ENCODE measurements at regions not wholly inside any gene's neighbourhood (a gene's known extent, or its start where the extent isn't known, plus 50 kb on each side); places are given as distances from the start of the nearest gene placed in this dataset.

DNA sequence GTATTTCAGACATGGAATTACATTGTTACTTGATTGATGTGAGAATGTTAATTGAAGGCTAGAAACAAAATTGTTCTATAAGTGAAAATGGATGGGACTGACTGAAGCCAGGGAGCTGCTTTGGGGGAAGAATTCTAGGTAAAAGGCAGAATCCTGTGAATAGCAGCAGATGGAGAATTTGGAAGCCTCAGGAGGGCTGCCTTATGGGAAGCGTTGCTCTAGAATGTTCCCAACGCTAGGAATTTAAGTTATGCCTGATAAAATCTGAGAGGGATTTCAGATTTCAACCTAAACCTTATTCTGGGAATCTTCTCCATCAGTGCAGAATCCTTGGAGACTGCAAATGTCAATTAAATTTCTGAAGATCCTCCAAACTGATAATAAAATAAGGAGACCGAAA lies 858.2 kb upstream of the FLRT2 start:
- Histone ChIP-seq H3K4me3 (ENCODE audit: low read depth in 2 of 2, low read length in 2 of 2) (no peak overlapping the region), H3K27ac (ENCODE audit: low read length) (no peak overlapping the region), H3K4me1 (ENCODE audit: control insufficient read depth, insufficient read depth, low read length) (no peaks in the 10 kb centered on the region), H3K9me3 (ENCODE audit: control insufficient read depth, insufficient read depth, low read depth, low read length) (no peaks in the 10 kb centered on the region), H3K27me3 (ENCODE audit: control insufficient read depth, insufficient read depth, low read length) (no peaks in the 10 kb centered on the region), H3K36me3 (ENCODE audit: control insufficient read depth, insufficient read depth, low read length) (no peaks in the 10 kb centered on the region)
- no TSS peak for BruUV-seq (replicated peaks)
- intact Hi-C loops (cut with micrococcal nuclease; ENCODE audit: unreplicated experiment) = no loop called here
- ATAC-seq = no peak
- in situ Hi-C loops (cut with HindIII; ENCODE audit: low pct_unique_long_range_greater_than_20kb, low sequenced_read_pairs) = no loop called here
- DNase-seq (ENCODE audit: low read depth, low spot score) = no peak
- TF ChIP-seq SIN3A (IDR thresholded peaks at IDR 0.05; ENCODE audit: borderline replicate concordance, insufficient read depth, low read depth, low read length) (no peak), POLR2AphosphoS5 (IDR thresholded peaks at IDR 0.05; ENCODE audit: low read depth, low read length) (no peak), TCF7L2 (IDR thresholded peaks at IDR 0.05; ENCODE audit: low read depth, low read length) (no peak)
- TF ChIP-seq, protein P1, sequence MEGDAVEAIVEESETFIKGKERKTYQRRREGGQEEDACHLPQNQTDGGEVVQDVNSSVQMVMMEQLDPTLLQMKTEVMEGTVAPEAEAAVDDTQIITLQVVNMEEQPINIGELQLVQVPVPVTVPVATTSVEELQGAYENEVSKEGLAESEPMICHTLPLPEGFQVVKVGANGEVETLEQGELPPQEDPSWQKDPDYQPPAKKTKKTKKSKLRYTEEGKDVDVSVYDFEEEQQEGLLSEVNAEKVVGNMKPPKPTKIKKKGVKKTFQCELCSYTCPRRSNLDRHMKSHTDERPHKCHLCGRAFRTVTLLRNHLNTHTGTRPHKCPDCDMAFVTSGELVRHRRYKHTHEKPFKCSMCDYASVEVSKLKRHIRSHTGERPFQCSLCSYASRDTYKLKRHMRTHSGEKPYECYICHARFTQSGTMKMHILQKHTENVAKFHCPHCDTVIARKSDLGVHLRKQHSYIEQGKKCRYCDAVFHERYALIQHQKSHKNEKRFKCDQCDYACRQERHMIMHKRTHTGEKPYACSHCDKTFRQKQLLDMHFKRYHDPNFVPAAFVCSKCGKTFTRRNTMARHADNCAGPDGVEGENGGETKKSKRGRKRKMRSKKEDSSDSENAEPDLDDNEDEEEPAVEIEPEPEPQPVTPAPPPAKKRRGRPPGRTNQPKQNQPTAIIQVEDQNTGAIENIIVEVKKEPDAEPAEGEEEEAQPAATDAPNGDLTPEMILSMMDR (IDR thresholded peaks at IDR 0.05) = no peak
- CTCF ChIA-PET = no interaction called here
- POLR2A ChIA-PET = no interaction called here

DNA sequence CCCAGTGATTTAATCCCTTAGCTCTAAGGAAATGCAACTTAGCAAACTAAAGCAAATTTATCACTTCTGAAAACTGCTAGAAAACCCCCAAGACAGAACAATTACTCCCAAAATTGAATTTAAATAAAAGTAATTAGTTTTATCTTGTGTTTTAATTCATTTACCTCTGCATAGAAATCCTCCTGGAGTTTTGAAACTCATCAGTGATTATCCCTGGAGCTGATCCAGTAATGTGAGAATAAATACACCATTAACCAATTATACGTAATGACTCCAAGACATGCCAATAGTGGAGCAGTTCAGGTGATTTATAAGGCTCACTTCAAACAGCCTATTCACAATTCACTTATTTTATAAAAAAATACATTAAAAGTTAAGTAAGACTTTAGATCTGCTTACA lies 855.3 kb upstream of the FLRT2 start:
- Histone ChIP-seq H3K36me3 (ENCODE audit: control insufficient read depth, insufficient read depth, low read length) (no peaks in the 10 kb centered on the region), H3K9me3 (ENCODE audit: control insufficient read depth, insufficient read depth, low read depth, low read length) (no peaks in the 10 kb centered on the region), H3K4me1 (ENCODE audit: control insufficient read depth, insufficient read depth, low read length) (no peaks in the 10 kb centered on the region), H3K4me3 (ENCODE audit: low read depth in 2 of 2, low read length in 2 of 2) (no peak overlapping the region), H3K27ac (ENCODE audit: low read length) (no peak overlapping the region), H3K27me3 (ENCODE audit: control insufficient read depth, insufficient read depth, low read length) (no peaks in the 10 kb centered on the region)
- TF ChIP-seq REST (IDR thresholded peaks at IDR 0.05; ENCODE audit: insufficient read depth in 1 of 2, low read depth in 2 of 2, low read length in 1 of 2) = no peak
- no peak for DNase-seq (ENCODE audit: low read depth, low spot score)
- intact Hi-C loops (cut with micrococcal nuclease; ENCODE audit: unreplicated experiment) = no loop called here
- CTCF ChIA-PET = no interaction called here
- POLR2A ChIA-PET = no interaction called here
- in situ Hi-C loops (cut with HindIII; ENCODE audit: low pct_unique_long_range_greater_than_20kb, low sequenced_read_pairs) = no loop called here
- BruUV-seq (replicated peaks) = no TSS peak
- no peak for ATAC-seq

DNA sequence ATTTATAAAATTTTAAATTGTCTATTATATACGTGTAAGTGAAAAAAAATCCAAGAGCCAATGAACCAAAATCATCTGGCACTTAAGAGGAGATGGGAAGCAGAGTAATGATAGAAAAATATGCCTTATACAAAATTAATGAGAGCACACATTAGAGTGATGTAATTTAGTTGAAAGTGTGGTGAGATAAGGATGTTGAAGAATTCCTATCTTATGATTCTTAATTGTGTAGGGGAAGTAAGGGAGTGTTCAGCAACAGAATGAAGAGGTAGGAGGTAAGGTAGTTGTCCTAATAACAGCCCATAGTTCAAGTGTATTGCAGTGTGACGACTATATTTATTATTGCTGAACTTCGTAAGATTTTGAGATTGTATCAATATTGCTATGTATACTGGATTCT lies 843.4 kb upstream of the FLRT2 start:
- no peak for TF ChIP-seq TCF7L2 (IDR thresholded peaks at IDR 0.05; ENCODE audit: low read depth, low read length)
- no peak for TF ChIP-seq POLR2AphosphoS5 (IDR thresholded peaks at IDR 0.05; ENCODE audit: low read depth, low read length)
- no peak for TF ChIP-seq REST (IDR thresholded peaks at IDR 0.05; ENCODE audit: insufficient read depth in 1 of 2, low read depth in 2 of 2, low read length in 1 of 2)
- no peak for TF ChIP-seq SIN3A (IDR thresholded peaks at IDR 0.05; ENCODE audit: borderline replicate concordance, insufficient read depth, low read depth, low read length)
- TF ChIP-seq, protein P1 (IDR thresholded peaks at IDR 0.05) = no peak
- Histone ChIP-seq H3K4me1 (ENCODE audit: control insufficient read depth, insufficient read depth, low read length) (no peaks in the 10 kb centered on the region), H3K27me3 (ENCODE audit: control insufficient read depth, insufficient read depth, low read length) (no peaks in the 10 kb centered on the region), H3K4me3 (ENCODE audit: low read depth in 2 of 2, low read length in 2 of 2) (no peak overlapping the region), H3K9me3 (ENCODE audit: control insufficient read depth, insufficient read depth, low read depth, low read length) (no peaks in the 10 kb centered on the region), H3K36me3 (ENCODE audit: control insufficient read depth, insufficient read depth, low read length) (no peaks in the 10 kb centered on the region), H3K27ac (ENCODE audit: low read length) (no peak overlapping the region)
- ChIA-PET CTCF (no interaction called here), POLR2A (no interaction called here)
- DNase-seq (ENCODE audit: low read depth, low spot score) (no peak), ATAC-seq (no peak)
- intact Hi-C loops (cut with micrococcal nuclease; ENCODE audit: unreplicated experiment) = no loop called here
- BruUV-seq (replicated peaks) = no TSS peak
- in situ Hi-C loops (cut with HindIII; ENCODE audit: low pct_unique_long_range_greater_than_20kb, low sequenced_read_pairs) = no loop called here
